Stimulated activated CD4-positive, alpha-beta T cell treated with anti-CD3 and anti-CD28 coated beads, TNF-alpha, amount 100 ng/mL, for 48 hours (primary cell): ENCODE measurements at regions not wholly inside any gene's neighbourhood (a gene's known extent, or its start where the extent isn't known, plus 50 kb on each side); places are given as distances from the start of the nearest gene placed in this dataset.
"Not testable (repeated sequence)": the region's sequence is repeated elsewhere in the genome, so short reads cannot be mapped to it uniquely, and the experiment has no call there.

Experiments used
- DNase-seq, 3 donors: peaks; one replicate each; pipeline ENCODE4 v3.0.0-alpha.2; 2020; ENCODE audit warnings: low read depth in 3 of 3

DNA sequence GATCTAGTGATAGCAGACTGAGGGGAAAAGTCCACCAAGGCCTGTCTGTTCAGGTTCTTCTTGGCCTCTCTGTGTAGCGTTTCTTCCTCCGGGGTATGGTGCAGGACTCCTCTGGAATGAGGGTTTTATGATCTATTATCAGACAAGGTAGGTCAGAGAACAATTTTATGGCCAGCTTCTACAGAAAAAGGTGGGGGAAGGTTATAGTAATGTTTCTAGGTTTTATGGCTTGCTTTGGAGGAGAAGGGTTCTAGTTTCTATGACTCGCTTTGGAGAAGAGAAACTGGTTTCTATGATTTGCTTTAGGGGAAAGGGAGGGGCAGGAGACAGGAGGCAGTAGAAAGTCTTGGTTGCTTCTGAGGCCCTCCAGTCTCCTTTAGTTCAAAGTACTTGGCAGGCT, 144.8 kb upstream of the LAMA2 start:
- DNase-seq = no peak

- DNase-seq = no peak
Observed at GRCh38 chr6:128736780-128737179, 146.2 kb upstream of the LAMA2 start.

DNA sequence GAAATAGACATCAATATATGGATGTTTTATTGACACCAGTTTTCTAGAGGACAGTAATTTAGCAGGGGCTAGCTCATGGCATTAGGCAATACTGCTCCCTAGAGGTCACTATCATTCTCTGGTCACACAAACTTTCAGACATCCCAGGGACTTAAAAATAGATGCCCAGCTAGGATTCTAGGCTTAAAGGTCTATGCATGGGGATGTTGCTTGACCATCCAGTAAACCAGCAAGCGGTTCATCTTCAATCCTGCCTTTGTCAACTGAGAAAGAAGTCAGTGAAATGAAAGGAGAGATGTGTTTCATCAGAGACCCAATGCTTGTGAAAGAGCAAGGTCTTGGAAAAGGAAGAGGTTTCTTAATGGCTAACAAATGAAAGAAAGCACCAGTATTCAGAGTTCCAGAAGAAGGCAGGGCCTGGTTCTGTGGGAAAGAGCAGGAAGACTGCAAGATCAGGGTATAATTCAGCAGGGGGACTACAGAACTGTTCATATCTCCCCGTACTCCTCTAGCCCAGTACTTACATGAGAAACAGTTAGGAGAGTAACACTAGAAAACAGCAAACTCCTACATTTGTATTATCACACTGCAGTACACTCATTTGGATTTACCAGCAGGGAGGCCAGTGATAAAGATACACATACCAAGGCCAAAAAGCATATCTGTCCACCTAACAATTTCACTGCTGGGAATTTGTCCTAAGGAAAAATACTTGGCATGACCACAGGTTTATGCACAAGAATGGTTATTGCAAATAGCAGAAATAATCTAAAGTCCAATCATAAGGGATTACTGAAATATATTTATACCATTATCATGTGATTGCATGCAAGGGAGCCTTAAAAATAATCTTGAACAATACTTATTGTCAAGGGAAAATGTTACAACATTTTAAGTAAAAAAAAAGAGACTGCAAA, 151.4 kb upstream of the LAMA2 start:
- DNase-seq = no peak

- no peak for DNase-seq
Observed at GRCh38 chr6:128727500-128727899, 155.4 kb upstream of the LAMA2 start.

DNA sequence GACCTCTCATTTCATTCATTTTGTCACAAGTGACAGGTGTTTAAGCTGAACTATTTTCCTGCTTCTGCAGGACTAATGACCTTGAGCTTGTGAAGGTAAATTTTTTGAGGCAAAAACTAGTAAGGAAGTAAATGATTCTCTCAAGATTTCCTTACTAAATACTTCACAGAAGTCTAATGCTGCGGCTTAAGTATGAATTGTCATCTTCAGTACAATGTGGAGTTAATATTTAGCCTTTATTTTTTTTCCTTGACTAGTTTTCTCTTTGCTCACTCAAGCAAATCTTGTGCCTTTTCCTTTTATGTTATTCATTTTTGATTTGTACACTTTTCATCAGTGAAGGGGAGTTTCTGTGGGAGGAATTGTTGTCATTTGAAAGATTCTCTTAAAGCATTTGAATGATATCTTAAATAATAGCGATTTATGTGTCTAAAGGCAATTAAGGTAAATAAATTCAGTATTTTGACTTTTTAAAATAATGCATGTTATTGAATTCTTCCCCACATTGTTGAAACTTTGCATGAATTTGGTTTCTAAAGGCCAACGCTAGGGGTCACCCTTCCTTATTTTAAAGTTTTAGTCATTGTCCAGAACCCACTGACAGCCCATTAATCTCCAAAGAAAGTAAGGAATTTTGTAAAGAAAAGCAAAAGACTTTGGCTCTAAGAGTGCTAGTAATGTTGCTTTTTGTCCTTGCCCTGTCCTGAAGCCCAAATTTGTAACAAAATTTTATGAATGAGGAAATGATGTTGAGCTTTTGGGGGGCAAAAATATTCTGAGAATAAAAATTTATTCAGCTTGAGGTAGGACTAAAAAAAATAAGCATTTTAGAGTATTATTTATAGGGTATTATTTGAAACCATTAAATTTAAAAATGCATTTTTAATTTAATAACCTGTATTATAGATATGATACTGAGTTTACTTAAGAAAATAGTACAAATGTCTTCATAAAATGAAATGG, 157.4 kb upstream of the LAMA2 start:
- peak in 1 of 3 donors; percentile 4 for DNase-seq

DNA sequence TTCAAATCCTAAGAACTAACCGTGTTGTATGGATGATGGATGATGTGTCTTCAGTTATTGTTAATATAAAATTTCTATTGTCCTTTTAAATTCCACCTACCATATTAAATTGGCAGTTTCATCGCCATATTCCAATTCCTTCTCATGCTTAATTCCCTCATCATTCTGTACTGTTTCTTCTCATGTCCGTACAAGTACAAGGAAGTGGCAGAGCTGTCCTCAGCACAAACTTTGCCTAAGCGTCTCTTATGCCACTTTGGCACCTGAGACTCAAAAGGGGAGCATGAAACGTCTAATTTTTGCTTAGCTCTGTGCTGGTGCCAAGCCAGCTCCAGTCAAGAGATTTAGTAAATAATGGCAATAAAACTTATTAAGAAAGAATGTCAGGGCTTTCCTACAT, 158.2 kb upstream of the LAMA2 start:
- no peak for DNase-seq

DNA sequence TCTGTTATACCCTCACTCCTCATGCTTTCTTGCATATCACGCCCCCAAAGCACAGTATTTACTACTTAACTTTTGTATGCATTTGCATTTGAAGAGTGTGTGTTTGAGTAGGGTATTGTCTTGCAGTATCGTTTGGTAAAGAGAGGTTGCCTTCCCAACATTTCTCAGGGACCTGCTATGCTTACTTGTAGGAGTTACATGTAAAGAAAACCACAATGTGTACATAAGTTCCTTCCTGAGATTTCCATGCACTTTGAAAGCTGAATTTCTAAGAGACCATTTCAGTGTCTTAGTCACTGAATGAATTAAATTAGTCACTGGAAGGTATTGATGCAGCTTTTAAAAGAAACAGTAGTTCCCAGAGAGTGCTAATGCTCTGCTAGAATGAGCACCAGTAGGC, 159.3 kb upstream of the LAMA2 start:
- DNase-seq = no peak

DNA sequence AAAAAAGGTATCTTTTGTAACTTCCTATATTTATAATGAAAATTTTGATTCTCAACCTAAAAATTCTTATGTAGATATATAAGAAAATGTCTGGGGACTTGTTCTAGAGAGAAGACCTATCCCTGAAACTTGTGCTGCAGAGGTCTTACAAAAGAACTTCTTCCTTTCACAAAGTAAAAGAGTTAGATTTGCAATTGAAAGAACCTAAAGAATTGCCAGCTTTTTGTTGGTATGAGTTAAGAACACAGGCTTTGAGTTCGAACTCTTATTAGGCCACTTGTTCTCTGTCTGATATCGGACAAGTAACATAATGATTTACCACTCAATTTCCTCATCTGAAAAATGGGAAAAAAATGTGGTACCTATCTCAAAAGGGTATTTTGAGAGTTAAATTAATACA, 162.0 kb upstream of the LAMA2 start:
- no peak for DNase-seq

GRCh38 chr6:128719786-128720185, 163.2 kb upstream of the LAMA2 start:
- no peak for DNase-seq

- no peak for DNase-seq
Observed at GRCh38 chr6:128713461-128713860, 169.5 kb upstream of the LAMA2 start.

- no peak for DNase-seq
Observed at GRCh38 chr6:128712898-128713297, 170.0 kb upstream of the LAMA2 start.

DNA sequence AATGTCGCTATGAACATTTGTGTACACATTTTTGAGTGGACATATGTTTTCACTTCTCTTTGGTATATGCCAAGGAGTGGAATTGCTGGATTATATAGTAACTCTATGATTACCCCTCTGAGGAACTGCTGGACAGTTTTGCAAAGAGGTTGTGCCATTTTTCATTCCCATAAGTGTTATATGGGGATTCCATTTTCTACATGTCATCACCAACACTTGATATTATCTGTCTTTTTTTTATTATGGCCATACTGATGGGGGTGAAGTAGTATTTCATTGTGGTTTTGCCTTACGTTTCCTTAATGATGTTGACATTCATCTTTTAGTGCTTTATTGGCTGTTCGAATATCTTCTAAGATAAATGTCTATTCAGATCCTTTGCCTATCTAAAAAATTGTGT, 171.8 kb upstream of the LAMA2 start:
- no peak for DNase-seq

DNA sequence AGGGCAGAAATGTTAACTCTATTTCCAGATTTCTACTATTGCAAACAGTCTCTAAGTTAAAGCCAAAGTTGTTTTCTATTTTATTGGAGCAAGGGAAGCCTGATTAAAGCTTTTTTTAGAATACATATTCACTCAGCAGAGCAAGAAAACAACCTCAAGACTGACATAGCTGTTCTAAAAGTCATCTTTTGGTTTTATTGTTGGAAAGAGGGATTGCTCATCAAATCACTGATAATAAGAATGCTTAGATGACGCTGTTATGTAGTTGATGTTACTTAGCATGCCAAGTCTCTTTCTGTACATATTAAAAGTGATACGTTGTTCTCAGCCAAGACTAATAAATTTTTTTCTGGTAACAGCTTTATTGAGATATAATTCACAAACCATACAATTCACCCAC, 172.6 kb upstream of the LAMA2 start:
- no peak for DNase-seq

DNA sequence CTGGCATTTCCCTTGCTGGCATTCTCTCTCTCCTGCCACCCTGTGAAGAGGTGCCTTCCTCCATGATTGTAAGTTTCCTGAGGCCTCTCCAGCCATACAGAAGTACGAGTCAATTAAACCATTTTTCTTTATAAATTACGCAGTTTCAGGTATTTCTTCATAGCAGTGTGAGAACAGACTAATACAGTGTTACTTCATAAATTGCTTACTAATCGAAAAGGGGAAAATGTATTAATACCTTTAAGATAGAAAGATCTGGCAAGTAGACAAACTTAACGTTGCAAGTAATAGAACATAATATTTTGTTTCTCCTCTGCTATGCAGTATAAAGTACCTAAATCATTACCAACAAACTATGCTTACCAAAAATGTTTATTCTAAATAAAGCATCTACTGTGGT, 178.3 kb upstream of the LAMA2 start:
- DNase-seq = no peak

DNA sequence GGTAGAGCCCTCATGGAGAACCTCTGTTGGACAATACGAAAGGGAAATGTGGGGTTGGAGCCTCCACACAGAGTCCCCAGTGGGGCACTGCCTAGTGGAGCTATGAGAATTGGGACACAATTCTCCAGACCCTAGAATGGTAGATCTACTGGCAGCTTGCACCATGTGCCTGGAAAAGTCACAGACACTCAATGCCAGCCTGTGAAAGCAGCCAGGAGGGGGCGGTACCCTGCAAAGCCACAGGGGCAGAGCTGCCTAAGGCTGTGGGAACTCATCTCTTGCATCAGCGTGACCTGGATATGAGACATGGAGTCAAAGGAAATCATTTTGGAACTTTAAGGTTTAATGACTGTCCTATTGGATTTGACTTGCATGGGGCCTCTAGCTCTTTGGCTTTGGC, 179.1 kb upstream of the LAMA2 start:
- DNase-seq = not testable (repeated sequence)

- DNase-seq = no peak
Observed at GRCh38 chr6:128696691-128697689, 176.6 kb upstream of the PTPRK start.

GRCh38 chr6:128694303-128695009, 174.1 kb upstream of the PTPRK start:
- no peak for DNase-seq

- DNase-seq = no peak
Observed at GRCh38 chr6:128690063-128690462, 169.7 kb upstream of the PTPRK start.

DNA sequence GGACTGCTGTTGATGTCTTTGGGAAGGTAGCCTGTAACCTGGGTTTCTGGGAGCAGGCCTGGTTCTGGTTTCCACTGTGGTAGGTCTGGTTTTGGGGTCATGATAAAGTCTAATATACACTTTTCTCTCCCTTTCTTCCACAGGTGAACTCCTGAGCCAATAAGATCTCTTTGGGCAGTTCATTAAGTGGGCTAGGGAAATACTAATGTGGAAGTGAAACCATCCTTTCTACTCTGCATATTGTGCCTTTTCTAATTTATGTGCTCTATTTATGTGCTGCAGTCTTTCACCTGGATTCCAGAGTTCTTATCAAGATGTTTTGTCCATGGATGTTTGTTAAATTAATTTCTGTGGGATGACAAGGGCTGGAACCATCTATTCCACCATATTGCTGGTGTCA, 165.7 kb upstream of the PTPRK start:
- DNase-seq = no peak

GRCh38 chr6:128676456-128676855, 156.1 kb upstream of the PTPRK start:
- no peak for DNase-seq

DNA sequence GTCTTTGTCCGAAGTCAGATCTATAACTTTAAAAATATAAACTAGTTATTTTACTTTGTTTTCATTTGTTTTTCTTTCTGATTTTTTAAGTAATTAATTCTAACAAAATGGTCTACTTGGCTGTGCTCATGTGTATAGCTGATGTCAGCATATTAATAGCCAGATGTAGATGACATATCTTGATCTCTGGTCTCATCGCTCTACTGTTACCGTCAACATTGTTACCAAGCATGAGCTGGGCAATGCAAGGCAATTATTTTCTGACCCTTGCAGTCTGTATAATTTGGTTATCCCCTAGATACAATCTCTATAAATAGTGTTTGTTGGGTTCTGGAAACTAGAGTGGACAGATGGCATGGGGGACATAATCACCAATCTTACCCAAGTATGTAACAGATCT, 151.6 kb upstream of the PTPRK start:
- no peak for DNase-seq
